ENCODE measurements at regions not wholly inside any gene's neighbourhood (a gene's known extent, or its start where the extent isn't known, plus 50 kb on each side); places are given as distances from the start of the nearest gene placed in this dataset.
"Not testable (repeated sequence)": the region's sequence is repeated elsewhere in the genome, so short reads cannot be mapped to it uniquely, and the experiment has no call there.

- H3K36me3 ChIP-seq (replicated peaks in 1 of 2) = no peaks in the 10 kb centered on the region
- DNase-seq = no peak
- intact Hi-C loops (cut with DNase I) = no loop called here
- no peak overlapping the region for H3K27ac ChIP-seq
- no peaks in the 10 kb centered on the region for H3K9me3 ChIP-seq (replicated peaks in 1 of 3)
- no peaks in the 10 kb centered on the region for H3K27me3 ChIP-seq
- TF ChIP-seq CTCF (IDR thresholded peaks at IDR 0.05) = no peak
- TF ChIP-seq POLR2A (IDR thresholded peaks at IDR 0.05) = no peak
- H3K4me1 ChIP-seq (replicated peaks in 1 of 2) = no peaks in the 10 kb centered on the region
- no peak overlapping the region for H3K4me3 ChIP-seq
Measured at GRCh38 chr9:90504486-90504885, 138.1 kb downstream of the DIRAS2 start.

DNA sequence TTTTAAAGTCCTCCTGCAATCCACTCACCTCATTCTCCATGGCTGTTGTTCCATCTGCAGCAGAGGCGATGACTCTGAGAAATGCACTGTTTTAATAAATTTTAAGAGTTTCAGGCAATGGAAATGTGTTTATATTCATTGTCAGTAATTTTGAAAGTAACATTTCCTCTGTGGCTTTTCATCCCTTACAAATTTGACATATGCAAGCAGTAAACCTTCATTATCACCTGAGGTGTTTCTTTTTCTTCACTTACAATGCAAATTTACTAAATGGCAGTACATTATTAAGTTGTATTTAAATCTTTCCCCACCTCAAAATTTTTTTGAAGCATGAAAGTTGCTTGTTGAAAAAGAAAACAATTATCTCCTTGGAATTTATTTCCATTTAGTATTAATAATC lies 136.9 kb downstream of the DIRAS2 start:
- intact Hi-C loops (cut with DNase I) = no loop called here
- Histone ChIP-seq H3K36me3 (replicated peaks in 1 of 2) (no peaks in the 10 kb centered on the region), H3K4me3 (no peak overlapping the region), H3K27ac (no peak overlapping the region), H3K27me3 (no peaks in the 10 kb centered on the region), H3K9me3 (replicated peaks in 1 of 3) (no peaks in the 10 kb centered on the region), H3K4me1 (replicated peaks in 1 of 2) (no peaks in the 10 kb centered on the region)
- no peak for TF ChIP-seq CTCF (IDR thresholded peaks at IDR 0.05)
- TF ChIP-seq POLR2A (IDR thresholded peaks at IDR 0.05) = no peak
- 84 to 100% (median 92%) methylated on average over 1 of the region's 1 CpG for WGBS, 4 donors
- DNase-seq = no peak

- not testable (repeated sequence) for DNase-seq; H3K9me3 ChIP-seq (replicated peaks in 1 of 3)
- WGBS, 4 donors = 71 to 92% (median 87%) methylated on average over 4 of the region's 4 CpGs
Measured at GRCh38 chr9:90506402-90506801, 136.2 kb downstream of the DIRAS2 start.

GRCh38 chr9:90507621-90508020 lies 135.0 kb downstream of the DIRAS2 start:
- H3K4me1 ChIP-seq (replicated peaks in 1 of 2) = no peaks in the 10 kb centered on the region
- no peaks in the 10 kb centered on the region for H3K36me3 ChIP-seq (replicated peaks in 1 of 2)
- H3K27me3 ChIP-seq = no peaks in the 10 kb centered on the region
- no peaks in the 10 kb centered on the region for H3K9me3 ChIP-seq (replicated peaks in 1 of 3)
- intact Hi-C loops (cut with DNase I) = no loop called here
- H3K27ac ChIP-seq = no peak overlapping the region
- WGBS, 4 donors = 79 to 88% (median 84%) methylated on average over 2 of the region's 2 CpGs
- DNase-seq = no peak
- TF ChIP-seq POLR2A (IDR thresholded peaks at IDR 0.05) = no peak
- TF ChIP-seq CTCF (IDR thresholded peaks at IDR 0.05) = no peak
- H3K4me3 ChIP-seq = no peak overlapping the region

More at GRCh38 chr9:90506402-90506801, 136.2 kb downstream of the DIRAS2 start:
- intact Hi-C loops (cut with DNase I); H3K36me3 ChIP-seq (replicated peaks in 1 of 2); H3K4me3 ChIP-seq; H3K27ac ChIP-seq; H3K27me3 ChIP-seq; H3K4me1 ChIP-seq (replicated peaks in 1 of 2): not testable (repeated sequence)

DNA sequence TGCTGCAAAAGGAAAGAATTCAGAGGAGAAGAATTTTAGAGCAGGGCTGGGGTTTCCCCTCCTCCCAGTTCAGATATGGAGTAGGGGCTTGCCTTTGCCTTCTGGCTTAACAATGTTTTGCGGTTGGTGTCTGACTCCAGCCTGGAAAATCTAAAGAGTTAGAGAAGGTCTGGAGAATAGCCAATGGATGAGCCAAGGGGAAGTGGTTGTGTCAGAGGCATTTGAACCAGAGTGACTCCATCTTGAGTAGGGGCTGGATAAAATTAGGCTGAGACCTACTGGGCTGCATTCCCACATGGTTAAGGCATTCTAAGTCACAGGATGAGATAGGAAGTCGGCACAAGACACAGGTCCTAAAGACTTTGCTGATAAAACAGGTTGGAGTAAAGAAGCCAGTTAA lies 133.7 kb downstream of the DIRAS2 start:
- Histone ChIP-seq H3K9me3 (replicated peaks in 1 of 3) (no peaks in the 10 kb centered on the region), H3K27me3 (no peaks in the 10 kb centered on the region), H3K36me3 (replicated peaks in 1 of 2) (no peaks in the 10 kb centered on the region), H3K4me3 (no peak overlapping the region), H3K4me1 (replicated peaks in 1 of 2) (no peaks in the 10 kb centered on the region), H3K27ac (no peak overlapping the region)
- TF ChIP-seq CTCF (IDR thresholded peaks at IDR 0.05) (no peak), POLR2A (IDR thresholded peaks at IDR 0.05) (no peak)
- intact Hi-C loops (cut with DNase I) = no loop called here
- DNase-seq = no peak
- 71 to 91% (median 89%) methylated on average over 2 of the region's 2 CpGs for WGBS, 4 donors
